Tibial nerve (tissue), 4 donors: ENCODE measurements at regions not wholly inside any gene's neighbourhood (a gene's known extent, or its start where the extent isn't known, plus 50 kb on each side); places are given as distances from the start of the nearest gene placed in this dataset.

Experiments
- CTCF ChIP-seq, 5 experiments: fragments of 200-600 bp in 3 of 5; fragments of 450-650 bp in 2 of 5; sonication (generic) in 3 of 5; IDR thresholded peaks; one replicate each; pipeline ENCODE4 v1.5.1; 2016 to 2019; ENCODE audit warnings: antibody characterized with exemption in 5 of 5, mild to moderate bottlenecking in 3 of 5, moderate library complexity in 2 of 5
- EP300 ChIP-seq, 2 donors: sonication (generic); formaldehyde crosslinking; IDR thresholded peaks; one replicate each; pipeline ENCODE4 v1.6.1; 2017; ENCODE audit warnings: antibody characterized with exemption in 2 of 2, mild to moderate bottlenecking in 1 of 2
- POLR2A ChIP-seq, 2 donors: fragments of 450-650 bp; IDR thresholded peaks; one replicate each; pipeline ENCODE4 v1.6.1; 2017; ENCODE audit warnings: antibody characterized with exemption in 2 of 2, mild to moderate bottlenecking in 2 of 2, moderate library complexity in 2 of 2

- TF ChIP-seq CTCF (IDR thresholded peaks at IDR 0.05) (no peak), EP300 (IDR thresholded peaks at IDR 0.05) (no peak), POLR2A (IDR thresholded peaks at IDR 0.05) (no peak)
Observed at GRCh38 chr6:2523061-2523460, 227.7 kb downstream of the MYLK4 start.
